GM18909 (cell line): ENCODE measurements at regions not wholly inside any gene's neighbourhood (a gene's known extent, or its start where the extent isn't known, plus 50 kb on each side); places are given as distances from the start of the nearest gene placed in this dataset.
A peak's percentile ranks its signal among the peaks of the same experiment; 100 is the strongest.

Source experiments
- ATAC-seq: cut with Tn5 transposase; IDR thresholded peaks from one replicate; pipeline ENCODE4 v1.9.1; 2021; ENCODE audit warnings: mild to moderate bottlenecking; ENCODE audit not compliant: unreplicated experiment, poor library complexity

DNA sequence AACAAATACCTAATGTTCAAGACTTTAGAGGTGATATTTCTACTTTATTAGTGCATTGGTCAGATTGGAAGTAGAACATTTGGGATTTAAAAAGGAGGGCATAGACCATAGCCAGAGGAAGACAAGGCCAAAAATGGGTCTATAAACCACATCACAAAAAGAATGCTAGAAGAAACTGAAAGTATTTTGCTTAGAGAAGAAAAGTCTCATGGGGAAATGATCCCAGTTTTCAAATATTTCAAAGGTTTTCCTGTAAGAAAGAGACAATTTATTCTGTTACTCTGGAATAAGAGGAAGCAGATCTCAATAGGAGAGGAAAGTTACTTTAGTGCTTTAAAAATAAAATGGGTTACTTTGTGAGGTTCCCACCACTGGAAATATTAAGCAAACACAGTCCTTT, 341.4 kb downstream of the TNS1 start:
- ATAC-seq = no peak

- no peak for ATAC-seq
Observed at GRCh38 chr2:217660423-217660822, 342.4 kb downstream of the TNS1 start.

DNA sequence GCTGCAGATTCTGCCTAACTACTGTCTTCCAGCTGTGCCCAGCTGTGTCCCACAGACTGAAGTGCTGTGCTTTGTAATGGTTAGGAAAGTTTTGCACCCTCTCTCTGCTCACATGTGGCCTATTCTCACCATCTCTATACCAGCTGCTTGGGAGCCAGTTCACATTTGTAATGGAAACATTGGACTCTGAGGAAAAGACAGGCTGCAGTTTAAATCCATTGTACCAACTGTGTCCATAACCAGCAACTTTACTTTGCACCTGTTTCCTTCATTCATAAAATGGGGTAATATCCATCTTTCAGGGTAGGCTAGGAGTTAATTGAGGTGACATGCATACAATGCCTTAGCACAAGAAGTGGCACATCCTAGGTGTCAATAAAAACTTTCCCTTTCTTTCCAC, 344.0 kb downstream of the TNS1 start:
- ATAC-seq = no peak

DNA sequence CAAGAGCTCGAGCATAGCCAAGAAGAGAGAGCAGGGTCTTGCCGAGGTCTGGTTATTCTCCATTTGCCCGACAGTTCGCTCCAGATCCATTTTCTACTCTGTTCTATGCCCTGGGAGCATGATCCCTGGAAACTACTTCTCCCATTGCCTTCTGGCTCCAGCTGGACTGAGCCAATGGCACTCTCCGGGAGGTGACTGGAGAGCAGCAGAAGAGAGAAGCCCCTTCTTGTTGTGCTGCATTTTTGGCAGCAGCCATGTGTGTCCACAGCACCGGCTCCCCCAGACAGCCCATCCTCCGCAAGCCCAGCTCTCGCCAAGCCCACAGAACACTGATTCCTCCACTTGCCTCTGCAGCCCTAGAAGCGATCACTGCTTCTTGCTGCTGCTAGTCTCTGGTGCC, 345.5 kb downstream of the TNS1 start:
- ATAC-seq = no peak

GRCh38 chr2:217656316-217656715, 346.5 kb downstream of the TNS1 start:
- ATAC-seq = no peak

- no peak for ATAC-seq
Observed at GRCh38 chr2:217655651-217656050, 347.1 kb downstream of the TNS1 start.

GRCh38 chr2:217654168-217654567, 348.6 kb downstream of the TNS1 start:
- ATAC-seq = no peak

DNA sequence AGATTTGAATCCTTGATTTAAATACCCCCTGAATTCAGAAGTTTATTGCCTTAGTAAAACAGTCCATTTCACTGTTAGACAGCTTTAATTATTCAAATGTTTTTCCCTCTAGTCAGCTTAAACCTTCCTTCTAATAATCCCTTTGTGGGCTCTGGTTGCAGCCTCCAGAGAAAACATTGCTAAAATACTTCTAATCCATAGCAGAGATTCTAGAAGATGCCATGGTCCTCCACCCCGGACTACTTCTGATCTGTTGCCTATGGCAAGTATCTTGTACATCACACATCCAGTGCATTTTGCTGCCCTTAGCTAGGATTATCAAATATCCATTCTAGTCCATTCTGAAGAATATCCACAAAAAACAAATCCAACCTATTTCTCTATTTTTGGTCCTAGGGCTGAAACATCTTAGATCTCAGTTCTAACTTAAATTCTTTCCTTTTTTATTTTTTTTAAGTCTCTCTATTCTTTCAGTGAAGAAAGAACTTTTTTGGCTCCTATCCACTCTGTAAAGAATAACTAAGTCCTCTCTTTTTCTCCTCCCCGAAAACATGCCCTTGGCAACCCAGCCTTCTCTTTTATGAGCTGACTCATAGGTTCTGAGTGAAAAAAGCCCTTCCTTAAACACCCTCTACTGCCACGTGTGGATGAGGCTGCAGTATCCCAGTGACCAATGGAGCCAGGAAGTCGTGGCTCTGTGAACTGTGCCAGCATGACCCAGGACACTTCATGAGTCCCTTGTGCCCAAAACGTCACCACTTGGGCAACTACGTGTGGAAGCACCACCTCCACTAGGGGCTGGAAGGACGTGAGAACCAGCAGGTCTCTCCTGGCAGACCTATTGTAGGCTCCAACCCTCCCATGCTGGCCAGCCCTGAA, 349.8 kb downstream of the TNS1 start:
- ATAC-seq = no peak

GRCh38 chr2:217650716-217651360, 352.0 kb downstream of the TNS1 start:
- ATAC-seq = peak; percentile 67

DNA sequence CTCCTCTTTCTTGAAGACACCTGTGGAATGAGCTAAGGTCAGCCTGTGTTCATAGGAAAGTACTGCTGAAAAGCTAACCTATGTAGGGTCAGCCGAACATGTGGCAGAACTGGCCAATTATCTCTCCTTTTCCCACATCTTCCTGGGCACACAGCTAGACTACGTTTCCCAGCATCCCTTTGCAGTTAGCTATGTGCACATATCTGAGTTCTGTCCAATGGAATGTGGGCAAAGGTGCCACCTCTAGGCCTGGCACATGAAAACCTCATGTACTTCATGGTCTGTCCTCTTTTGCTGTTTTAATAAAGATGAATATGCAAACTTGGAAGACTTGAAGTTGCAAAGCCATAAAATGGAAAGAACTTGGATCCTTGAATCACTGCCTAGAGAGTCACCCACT, 352.6 kb downstream of the TNS1 start:
- ATAC-seq = no peak

GRCh38 chr2:217647925-217648324, 354.9 kb downstream of the TNS1 start:
- ATAC-seq = no peak

GRCh38 chr2:217647226-217647625, 355.6 kb downstream of the TNS1 start:
- ATAC-seq = no peak

- no peak for ATAC-seq
Observed at GRCh38 chr2:217645896-217646295, 356.9 kb downstream of the TNS1 start.

DNA sequence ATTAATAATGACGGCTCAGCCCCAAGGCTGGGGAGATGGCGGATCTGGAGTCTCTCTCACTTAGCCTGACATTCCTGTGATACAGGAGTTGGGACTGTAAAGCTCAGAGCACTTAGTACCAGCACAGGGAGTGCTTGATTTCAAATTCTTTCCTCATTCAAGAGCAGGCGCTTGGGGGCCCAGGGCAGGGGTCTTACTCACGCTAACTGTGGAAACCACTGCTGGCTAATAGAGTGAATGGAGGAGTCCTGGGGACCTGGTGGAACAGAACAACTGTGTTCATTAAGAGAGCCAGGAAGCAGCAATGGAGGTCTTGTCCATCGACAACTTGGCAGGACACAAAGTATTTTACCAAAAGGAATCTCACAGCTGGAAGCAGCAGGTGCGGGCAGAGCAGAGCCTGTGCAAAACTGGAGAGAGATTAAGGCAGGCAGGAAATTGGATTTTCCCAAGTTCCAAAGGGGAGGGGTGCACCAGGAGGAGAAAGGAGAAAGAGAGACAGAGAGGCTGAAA, 358.9 kb downstream of the TNS1 start:
- no peak for ATAC-seq

DNA sequence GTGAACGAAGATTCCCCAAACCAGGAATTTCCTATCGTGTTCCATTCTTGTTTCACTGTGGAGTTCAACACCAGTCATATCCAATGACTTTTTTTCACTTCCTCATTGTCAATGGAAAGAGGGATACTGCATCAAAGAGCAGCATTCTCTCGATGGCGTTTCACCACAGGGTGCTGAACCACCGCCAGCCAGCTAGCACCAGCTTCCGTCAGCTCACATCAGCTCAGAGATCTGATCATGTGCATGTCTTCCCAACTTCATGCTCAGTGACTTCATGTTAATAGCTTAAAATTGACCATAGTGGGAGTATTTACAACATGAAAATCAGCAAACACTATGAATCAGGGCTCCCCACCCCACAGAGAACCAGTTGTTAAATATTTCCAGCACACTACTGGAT, 359.9 kb downstream of the TNS1 start:
- no peak for ATAC-seq

DNA sequence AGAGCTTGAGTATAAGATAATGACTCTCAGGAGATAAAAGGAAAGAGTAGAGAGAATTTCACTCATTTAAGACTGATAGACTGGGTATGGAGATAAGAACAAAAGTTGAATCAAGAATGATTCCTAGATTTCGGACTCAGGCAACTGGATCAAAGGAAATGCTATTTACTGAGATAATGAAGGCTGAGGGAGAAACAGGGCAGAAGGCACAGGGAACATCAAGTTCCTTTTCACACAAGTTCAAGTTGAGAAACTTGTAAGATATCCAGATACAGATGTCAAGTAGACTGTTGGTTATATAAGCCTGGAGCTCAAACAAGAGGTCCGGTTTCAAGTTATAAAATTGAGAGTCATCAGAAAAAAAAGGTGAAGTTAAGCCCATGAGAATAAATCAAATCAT, 360.8 kb downstream of the TNS1 start:
- no peak for ATAC-seq

- ATAC-seq = no peak
Observed at GRCh38 chr2:217639481-217639880, 363.3 kb downstream of the TNS1 start.

DNA sequence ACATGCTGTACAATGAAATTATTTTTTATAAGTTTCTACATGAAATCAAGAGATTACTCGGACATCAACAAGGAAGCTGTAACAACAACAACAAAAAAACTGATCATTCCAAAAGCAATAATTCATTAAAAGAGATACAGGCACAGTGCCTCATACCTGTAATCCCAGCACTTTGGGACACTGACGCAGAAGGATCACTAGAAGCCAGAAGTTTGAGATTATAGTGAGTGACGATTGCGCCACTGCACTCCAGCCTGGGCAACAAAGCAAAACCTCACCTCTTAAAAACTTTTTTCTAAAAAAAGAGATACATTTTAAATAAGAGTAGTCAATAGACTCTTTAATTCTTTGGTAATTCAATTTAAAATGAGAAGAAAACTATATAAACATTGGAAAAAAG, 364.3 kb downstream of the TNS1 start:
- ATAC-seq = no peak

DNA sequence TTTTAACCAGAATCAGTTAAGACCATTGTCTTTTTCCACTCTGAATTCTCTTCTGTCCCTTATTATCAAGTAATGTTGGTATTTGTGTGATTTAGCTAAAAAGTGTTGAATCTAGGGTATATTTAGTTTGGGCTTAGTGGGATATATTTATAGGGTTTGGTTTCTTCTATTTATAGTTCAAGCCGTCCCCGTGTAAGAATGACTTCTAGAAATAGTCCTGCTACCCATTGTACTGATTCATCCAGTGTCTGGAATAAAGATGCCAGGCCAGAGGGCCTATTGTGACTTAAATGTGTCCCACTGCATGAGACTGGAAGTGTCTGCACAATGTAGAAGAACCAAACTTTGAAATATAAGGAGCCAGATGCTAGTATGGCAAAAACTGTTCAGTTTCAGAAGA, 364.8 kb downstream of the TNS1 start:
- ATAC-seq = no peak

GRCh38 chr2:217636991-217637561, 365.7 kb downstream of the TNS1 start:
- no peak for ATAC-seq

- no peak for ATAC-seq
Observed at GRCh38 chr2:217636578-217636977, 366.2 kb downstream of the TNS1 start.
